MM.1S (cell line): ENCODE measurements at regions not wholly inside any gene's neighbourhood (a gene's known extent, or its start where the extent isn't known, plus 50 kb on each side); places are given as distances from the start of the nearest gene placed in this dataset.

Experiments
- DNase-seq: peaks from one replicate; pipeline ENCODE4 v3.0.0-alpha.2; 2015
- H2AFZ ChIP-seq: fragments of 300-600 bp; sonication (generic); 2 replicates; pipeline ENCODE4 v1.6.0; 2016; ENCODE audit warnings: antibody characterized with exemption, low read length
- H3F3A ChIP-seq: fragments of 300-600 bp; sonication (generic); 2 replicates; pipeline ENCODE4 v1.6.1; 2016; ENCODE audit warnings: mild to moderate bottlenecking, antibody characterized with exemption, low read length, moderate library complexity, mixed read lengths; ENCODE audit not compliant: insufficient read depth
- H3K27ac ChIP-seq: fragments of 300-600 bp; sonication (generic); 2 replicates; pipeline ENCODE4 v1.5.1; 2016; ENCODE audit warnings: mild to moderate bottlenecking, low read length
- H3K27me3 ChIP-seq: fragments of 300-600 bp; sonication (generic); replicated peaks from 2 replicates; pipeline ENCODE4 v1.6.0; 2016; ENCODE audit warnings: low read length; ENCODE audit not compliant: insufficient read depth
- H3K36me3 ChIP-seq: fragments of 300-600 bp; sonication (generic); replicated peaks from 2 replicates; pipeline ENCODE4 v1.6.1; 2016; ENCODE audit warnings: mild to moderate bottlenecking, low read length, mixed read lengths; ENCODE audit not compliant: insufficient read depth
- H3K4me1 ChIP-seq: fragments of 300-600 bp; sonication (generic); 2 replicates; pipeline ENCODE4 v1.6.1; 2016; ENCODE audit warnings: low read length, mixed read lengths
- H3K4me2 ChIP-seq: fragments of 300-600 bp; sonication (generic); 2 replicates; pipeline ENCODE4 v1.6.0; 2016; ENCODE audit warnings: low read depth, low read length
- H3K4me3 ChIP-seq: fragments of 300-600 bp; sonication (generic); 2 replicates; pipeline ENCODE4 v1.5.1; 2016; ENCODE audit warnings: low read length, mixed read lengths
- H3K79me2 ChIP-seq: fragments of 300-600 bp; sonication (generic); 2 replicates; pipeline ENCODE4 v1.6.1; 2016; ENCODE audit warnings: mixed run types, low read length, mixed read lengths
- H3K9ac ChIP-seq: fragments of 300-600 bp; sonication (generic); 2 replicates; pipeline ENCODE4 v1.6.1; 2016; ENCODE audit warnings: low read length, mixed read lengths
- H3K9me2 ChIP-seq: fragments of 300-600 bp; sonication (generic); replicated peaks from 2 replicates; pipeline ENCODE4 v1.6.1; 2016; ENCODE audit warnings: mild to moderate bottlenecking, low read length, mixed read lengths; ENCODE audit not compliant: insufficient read depth
- H3K9me3 ChIP-seq: fragments of 300-600 bp; sonication (generic); replicated peaks from 2 replicates; pipeline ENCODE4 v1.6.1; 2016; ENCODE audit warnings: mild to moderate bottlenecking, low read length, mixed read lengths; ENCODE audit not compliant: insufficient read depth
- H4K20me1 ChIP-seq: fragments of 300-600 bp; sonication (generic); 2 replicates; pipeline ENCODE4 v1.6.1; 2016; ENCODE audit warnings: mild to moderate bottlenecking, low read length, moderate library complexity, mixed read lengths; ENCODE audit not compliant: insufficient read depth
- CTCF ChIP-seq: fragments of 300-600 bp; sonication (generic); IDR thresholded peaks from 2 replicates; pipeline ENCODE4 v1.5.1; 2016; ENCODE audit warnings: antibody characterized with exemption, low read length, mixed read lengths
- EZH2 ChIP-seq: fragments of 300-600 bp; sonication (generic); optimal IDR thresholded peaks from 2 replicates; pipeline ENCODE3; 2017; ENCODE audit warnings: low read depth, mild to moderate bottlenecking, antibody characterized with exemption, low read length, mixed read lengths
- EZH2phosphoT487 ChIP-seq: fragments of 300-600 bp; sonication (generic); IDR thresholded peaks from 2 replicates; pipeline ENCODE4 v1.6.1; 2018; ENCODE audit warnings: antibody characterized with exemption, low read length

DNA sequence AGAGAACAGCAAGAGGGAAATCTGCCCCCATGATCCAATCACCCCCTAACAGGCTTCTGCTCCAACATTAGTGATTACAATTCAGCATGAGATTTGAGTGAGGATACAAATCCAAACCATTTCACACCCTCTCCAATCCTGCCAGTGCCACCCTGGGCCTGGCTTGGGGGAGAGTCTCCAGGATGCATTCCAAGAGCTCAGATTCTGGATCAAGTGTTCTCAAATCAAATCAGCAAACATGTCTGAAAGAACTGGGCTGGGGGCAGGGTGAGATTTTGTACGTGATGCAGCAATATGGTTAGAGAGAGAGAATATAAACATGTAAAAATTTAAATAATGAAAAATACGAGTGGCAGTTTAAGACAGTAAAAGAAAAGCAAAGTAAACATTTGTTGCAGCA lies 2100.9 kb upstream of the CELF4 start:
- Histone ChIP-seq H3K9me2 (no peaks in the 10 kb centered on the region), H3K27ac (no peak overlapping the region), H3K36me3 (no peaks in the 10 kb centered on the region), H3K27me3 (no peaks in the 10 kb centered on the region), H2AFZ (no peak overlapping the region), H3K9me3 (no peaks in the 10 kb centered on the region), H3K4me3 (no peak overlapping the region), H3K4me2 (no peak overlapping the region), H3K4me1 (no peaks in the 10 kb centered on the region), H3K79me2 (no peaks in the 10 kb centered on the region), H3F3A (no peaks in the 10 kb centered on the region), H4K20me1 (no peaks in the 10 kb centered on the region), H3K9ac (no peak overlapping the region)
- DNase-seq = no peak
- TF ChIP-seq EZH2 = no peak
- TF ChIP-seq CTCF = no peak
- no peak for TF ChIP-seq EZH2phosphoT487

- H3K36me3 ChIP-seq = no peaks in the 10 kb centered on the region
- no peaks in the 10 kb centered on the region for H3F3A ChIP-seq
- H3K27ac ChIP-seq = no peak overlapping the region
- H3K4me1 ChIP-seq = no peaks in the 10 kb centered on the region
- no peak overlapping the region for H3K4me2 ChIP-seq
- H3K9me3 ChIP-seq = no peaks in the 10 kb centered on the region
- no peak overlapping the region for H2AFZ ChIP-seq
- no peaks in the 10 kb centered on the region for H3K79me2 ChIP-seq
- H3K4me3 ChIP-seq = no peak overlapping the region
- no peaks in the 10 kb centered on the region for H3K27me3 ChIP-seq
- no peak overlapping the region for H3K9ac ChIP-seq
- DNase-seq = no peak
- H3K9me2 ChIP-seq = no peaks in the 10 kb centered on the region
- TF ChIP-seq CTCF (no peak), EZH2 (no peak), EZH2phosphoT487 (no peak)
- H4K20me1 ChIP-seq = no peaks in the 10 kb centered on the region
Observed at GRCh38 chr18:39661856-39662366, 2096.3 kb upstream of the CELF4 start.

GRCh38 chr18:39660141-39660540 lies 2094.5 kb upstream of the CELF4 start:
- TF ChIP-seq EZH2phosphoT487 (no peak), CTCF (no peak), EZH2 (no peak)
- Histone ChIP-seq H3K9me3 (no peaks in the 10 kb centered on the region), H3K4me1 (no peaks in the 10 kb centered on the region), H3F3A (no peaks in the 10 kb centered on the region), H3K9ac (no peak overlapping the region), H3K27me3 (no peaks in the 10 kb centered on the region), H3K27ac (no peak overlapping the region), H3K9me2 (no peaks in the 10 kb centered on the region), H3K36me3 (no peaks in the 10 kb centered on the region), H3K4me3 (no peak overlapping the region), H3K79me2 (no peaks in the 10 kb centered on the region), H4K20me1 (no peaks in the 10 kb centered on the region), H2AFZ (no peak overlapping the region), H3K4me2 (no peak overlapping the region)
- DNase-seq = no peak
